Lower leg skin (tissue), 4 donors: ENCODE measurements at regions not wholly inside any gene's neighbourhood (a gene's known extent, or its start where the extent isn't known, plus 50 kb on each side); places are given as distances from the start of the nearest gene placed in this dataset.

ENCODE experiments used
- DNase-seq, 2 donors: peaks; one replicate each; pipeline ENCODE4 v3.0.0-alpha.2; 2019; ENCODE audit warnings: low spot score in 2 of 2
- H3K4me3 ChIP-seq: fragments of 200-600 bp; sonication (generic); 2 replicates; pipeline ENCODE4 v1.5.1; 2017; ENCODE audit warnings: mild to moderate bottlenecking, low read depth; ENCODE audit not compliant: poor library complexity, severe bottlenecking
- CTCF ChIP-seq, 3 donors: fragments of 450-650 bp; IDR thresholded peaks; one replicate each; pipeline ENCODE4 v1.5.1; 2016; ENCODE audit warnings: antibody characterized with exemption in 3 of 3, mild to moderate bottlenecking in 3 of 3, moderate library complexity in 2 of 3
- POLR2A ChIP-seq, 2 donors: fragments of 450-650 bp; IDR thresholded peaks; one replicate each; pipeline ENCODE4 v1.6.1; 2016 to 2017; ENCODE audit warnings: antibody characterized with exemption in 2 of 2, mild to moderate bottlenecking in 1 of 2, moderate library complexity in 1 of 2
- WGBS, 2 donors: methylation state at CpG; one replicate each; pipeline ENCODE4 v1.1.5; 2018; 5-methylcytosine and 5-hydroxymethylcytosine counted together
- intact Hi-C: fragments of 100-400 bp; cut with DNase I; formaldehyde crosslinking; loops from one replicate; pipeline ENCODE4 v1.15.0; 2023; ENCODE audit warnings: low total_unique reads

GRCh38 chr6:21437581-21437980 lies 156.0 kb upstream of the SOX4 start:
- no peak for DNase-seq
- no peak overlapping the region for H3K4me3 ChIP-seq
- TF ChIP-seq POLR2A (IDR thresholded peaks at IDR 0.05) (no peak), CTCF (IDR thresholded peaks at IDR 0.05) (no peak)
- 67 to 78% methylated on average over 2 of the region's 2 CpGs for WGBS, 2 donors
- intact Hi-C loops = no loop called here

GRCh38 chr6:21438237-21438985 lies 155.1 kb upstream of the SOX4 start:
- no peak overlapping the region for H3K4me3 ChIP-seq
- 85 to 88% methylated on average over 10 of the region's 10 CpGs for WGBS, 2 donors
- no peak for TF ChIP-seq CTCF (IDR thresholded peaks at IDR 0.05)
- TF ChIP-seq POLR2A (IDR thresholded peaks at IDR 0.05) = no peak
- DNase-seq = no peak
- intact Hi-C loops = no loop called here

- intact Hi-C loops = no loop called here
- no peak for DNase-seq
- 32 to 50% methylated on average over 2 of the region's 2 CpGs for WGBS, 2 donors
- TF ChIP-seq POLR2A (IDR thresholded peaks at IDR 0.05) (no peak), CTCF (IDR thresholded peaks at IDR 0.05) (no peak)
- H3K4me3 ChIP-seq = no peak overlapping the region
Measured at GRCh38 chr6:21438986-21439352, 154.6 kb upstream of the SOX4 start.

GRCh38 chr6:21441386-21441785 lies 152.2 kb upstream of the SOX4 start:
- intact Hi-C loops = no loop called here
- no peak for DNase-seq
- TF ChIP-seq CTCF (IDR thresholded peaks at IDR 0.05) = no peak
- WGBS, 2 donors = 87% methylated on average over 6 of the region's 6 CpGs
- no peak overlapping the region for H3K4me3 ChIP-seq

- no peak overlapping the region for H3K4me3 ChIP-seq
- intact Hi-C loops = no loop called here
- 96 to 100% methylated on average over 1 of the region's 1 CpG for WGBS, 2 donors
- TF ChIP-seq POLR2A (IDR thresholded peaks at IDR 0.05) (no peak), CTCF (IDR thresholded peaks at IDR 0.05) (no peak)
- no peak for DNase-seq
Measured at GRCh38 chr6:21442874-21443273, 150.7 kb upstream of the SOX4 start.

- 67 to 76% methylated on average over 10 of the region's 10 CpGs for WGBS, 2 donors
- TF ChIP-seq POLR2A (IDR thresholded peaks at IDR 0.05) (no peak), CTCF (IDR thresholded peaks at IDR 0.05) (no peak)
- intact Hi-C loops = no loop called here
Measured at GRCh38 chr6:21444711-21445260, 148.8 kb upstream of the SOX4 start.

More at GRCh38 chr6:21444711-21445260, 148.8 kb upstream of the SOX4 start:
- H3K4me3 ChIP-seq = no peak overlapping the region
- DNase-seq = no peak
